ENCODE measurements at regions not wholly inside any gene's neighbourhood (a gene's known extent, or its start where the extent isn't known, plus 50 kb on each side); places are given as distances from the start of the nearest gene placed in this dataset.

DNA sequence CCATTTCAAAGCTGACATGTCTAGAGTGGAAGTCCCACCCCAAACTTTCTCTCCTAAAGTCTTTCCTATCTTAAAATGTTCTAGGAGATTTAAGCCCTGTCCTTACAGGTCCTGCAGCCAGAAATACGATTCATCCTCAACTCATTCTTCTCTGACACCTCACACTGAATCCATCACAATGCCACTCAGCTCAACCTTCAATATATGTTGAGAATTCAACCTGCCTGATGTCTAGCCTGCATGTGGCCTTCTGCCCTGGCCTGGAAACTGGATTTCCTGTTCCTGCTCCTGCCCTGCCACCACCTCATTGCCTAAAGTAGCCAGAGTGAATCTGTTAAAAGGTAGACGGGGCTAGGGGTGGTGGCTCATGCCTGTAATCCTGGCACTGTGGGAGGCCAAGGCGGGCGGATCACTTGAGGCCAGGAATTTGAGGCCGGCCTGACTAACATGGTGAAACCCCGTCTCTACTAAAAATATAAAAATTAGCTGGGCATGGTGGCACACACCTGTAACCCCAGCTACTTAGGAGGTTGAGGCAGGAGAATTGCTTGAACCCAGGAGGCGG, 345.9 kb downstream of the CDH26 start:
- TF ChIP-seq SIN3A (IDR thresholded peaks at IDR 0.05; ENCODE audit: borderline replicate concordance, insufficient read depth, low read length) = no peak
- TF ChIP-seq REST (IDR thresholded peaks at IDR 0.05; ENCODE audit: insufficient read depth in 1 of 2, low read depth in 2 of 2, low read length in 2 of 2) = no peak
- TF ChIP-seq TAF1 (IDR thresholded peaks at IDR 0.05; ENCODE audit: borderline replicate concordance, insufficient read depth, low read length) = no peak
- TF ChIP-seq POLR2AphosphoS5 (IDR thresholded peaks at IDR 0.05; ENCODE audit: low read depth, low read length) = no peak
- TF ChIP-seq FOXP2 (optimal IDR thresholded peaks at IDR 0.05; ENCODE audit: borderline replicate concordance, extremely low read depth, extremely low read length, insufficient read depth) = no peak

DNA sequence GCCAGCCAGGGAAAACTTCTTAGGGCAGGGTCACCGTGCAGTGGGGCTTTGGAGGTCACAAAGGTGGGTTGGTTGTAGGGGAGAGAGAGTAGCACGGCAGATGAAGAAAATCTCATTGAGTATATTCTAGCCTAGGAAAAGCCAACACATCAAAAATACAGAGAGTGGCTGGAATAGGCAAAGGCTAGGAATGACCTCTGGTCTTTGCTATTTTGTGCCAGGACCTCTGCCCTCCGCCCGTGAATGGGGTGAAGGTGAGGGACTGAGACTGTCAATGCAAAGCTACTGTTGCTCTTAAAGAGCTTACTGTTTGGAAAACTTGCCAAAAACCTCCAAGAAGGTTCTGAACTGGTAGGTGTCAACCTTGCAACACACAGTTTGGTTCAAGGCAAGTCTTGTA, 346.7 kb downstream of the CDH26 start:
- no peak for TF ChIP-seq SIN3A (IDR thresholded peaks at IDR 0.05; ENCODE audit: borderline replicate concordance, insufficient read depth, low read length)
- TF ChIP-seq REST (IDR thresholded peaks at IDR 0.05; ENCODE audit: insufficient read depth in 1 of 2, low read depth in 2 of 2, low read length in 2 of 2) = no peak
- TF ChIP-seq POLR2AphosphoS5 (IDR thresholded peaks at IDR 0.05; ENCODE audit: low read depth, low read length) = no peak
- TF ChIP-seq TAF1 (IDR thresholded peaks at IDR 0.05; ENCODE audit: borderline replicate concordance, insufficient read depth, low read length) = no peak
- TF ChIP-seq FOXP2 (optimal IDR thresholded peaks at IDR 0.05; ENCODE audit: borderline replicate concordance, extremely low read depth, extremely low read length, insufficient read depth) = no peak

- no peak for TF ChIP-seq TAF1 (IDR thresholded peaks at IDR 0.05; ENCODE audit: borderline replicate concordance, insufficient read depth, low read length)
- no peak for TF ChIP-seq SIN3A (IDR thresholded peaks at IDR 0.05; ENCODE audit: borderline replicate concordance, insufficient read depth, low read length)
- no peak for TF ChIP-seq POLR2AphosphoS5 (IDR thresholded peaks at IDR 0.05; ENCODE audit: low read depth, low read length)
- TF ChIP-seq FOXP2 (optimal IDR thresholded peaks at IDR 0.05; ENCODE audit: borderline replicate concordance, extremely low read depth, extremely low read length, insufficient read depth) = no peak
- no peak for TF ChIP-seq REST (IDR thresholded peaks at IDR 0.05; ENCODE audit: insufficient read depth in 1 of 2, low read depth in 2 of 2, low read length in 2 of 2)
Measured at GRCh38 chr20:60306105-60306504, 347.9 kb downstream of the CDH26 start.

GRCh38 chr20:60306551-60306950, 348.3 kb downstream of the CDH26 start:
- TF ChIP-seq POLR2AphosphoS5 (IDR thresholded peaks at IDR 0.05; ENCODE audit: low read depth, low read length) = no peak
- no peak for TF ChIP-seq FOXP2 (optimal IDR thresholded peaks at IDR 0.05; ENCODE audit: borderline replicate concordance, extremely low read depth, extremely low read length, insufficient read depth)
- no peak for TF ChIP-seq TAF1 (IDR thresholded peaks at IDR 0.05; ENCODE audit: borderline replicate concordance, insufficient read depth, low read length)
- no peak for TF ChIP-seq SIN3A (IDR thresholded peaks at IDR 0.05; ENCODE audit: borderline replicate concordance, insufficient read depth, low read length)
- TF ChIP-seq REST (IDR thresholded peaks at IDR 0.05; ENCODE audit: insufficient read depth in 1 of 2, low read depth in 2 of 2, low read length in 2 of 2) = no peak

Measured in PFSK-1 (cell line).